Thyroid gland (tissue), 4 donors: ENCODE measurements at regions not wholly inside any gene's neighbourhood (a gene's known extent, or its start where the extent isn't known, plus 50 kb on each side); places are given as distances from the start of the nearest gene placed in this dataset.

Experiments
- POLR2A ChIP-seq, 2 donors: fragments of 450-650 bp; IDR thresholded peaks; one replicate each; pipeline ENCODE4 v1.6.1; 2017; ENCODE audit warnings: antibody characterized with exemption in 2 of 2, mild to moderate bottlenecking in 2 of 2, moderate library complexity in 1 of 2
- TF ChIP-seq, protein P1 (sequence below), 6 experiments: fragments of 200-600 bp in 3 of 6; fragments of 450-650 bp in 3 of 6; sonication (generic) in 3 of 6; IDR thresholded peaks; one replicate each; pipeline ENCODE4 v1.5.1; 2016 to 2019; ENCODE audit warnings: antibody characterized with exemption in 6 of 6, mild to moderate bottlenecking in 2 of 6, inconsistent platforms in 1 of 6, moderate library complexity in 1 of 6

DNA sequence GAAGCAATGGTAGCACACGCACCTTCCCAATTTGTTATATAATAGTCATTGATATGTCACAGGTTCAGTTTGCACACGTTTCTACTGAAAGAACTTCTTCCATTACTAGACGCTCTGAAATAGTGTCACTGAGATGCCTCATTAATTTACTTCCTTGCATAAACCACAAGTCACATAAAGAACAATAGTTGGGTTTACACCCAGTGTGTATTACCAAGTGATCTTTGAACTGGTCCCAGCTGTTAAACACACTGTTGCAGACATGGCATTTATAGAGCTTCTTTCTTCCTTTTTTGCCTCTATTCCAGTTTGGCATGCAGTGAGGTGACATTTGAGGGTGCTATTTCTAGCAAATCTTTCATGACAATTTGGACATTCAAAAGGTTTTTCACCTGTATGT, 245.3 kb downstream of the EPM2A start:
- TF ChIP-seq, protein P1, sequence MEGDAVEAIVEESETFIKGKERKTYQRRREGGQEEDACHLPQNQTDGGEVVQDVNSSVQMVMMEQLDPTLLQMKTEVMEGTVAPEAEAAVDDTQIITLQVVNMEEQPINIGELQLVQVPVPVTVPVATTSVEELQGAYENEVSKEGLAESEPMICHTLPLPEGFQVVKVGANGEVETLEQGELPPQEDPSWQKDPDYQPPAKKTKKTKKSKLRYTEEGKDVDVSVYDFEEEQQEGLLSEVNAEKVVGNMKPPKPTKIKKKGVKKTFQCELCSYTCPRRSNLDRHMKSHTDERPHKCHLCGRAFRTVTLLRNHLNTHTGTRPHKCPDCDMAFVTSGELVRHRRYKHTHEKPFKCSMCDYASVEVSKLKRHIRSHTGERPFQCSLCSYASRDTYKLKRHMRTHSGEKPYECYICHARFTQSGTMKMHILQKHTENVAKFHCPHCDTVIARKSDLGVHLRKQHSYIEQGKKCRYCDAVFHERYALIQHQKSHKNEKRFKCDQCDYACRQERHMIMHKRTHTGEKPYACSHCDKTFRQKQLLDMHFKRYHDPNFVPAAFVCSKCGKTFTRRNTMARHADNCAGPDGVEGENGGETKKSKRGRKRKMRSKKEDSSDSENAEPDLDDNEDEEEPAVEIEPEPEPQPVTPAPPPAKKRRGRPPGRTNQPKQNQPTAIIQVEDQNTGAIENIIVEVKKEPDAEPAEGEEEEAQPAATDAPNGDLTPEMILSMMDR (IDR thresholded peaks at IDR 0.05), result no peak
- TF ChIP-seq POLR2A (IDR thresholded peaks at IDR 0.05), result no peak
